GM12875 (cell line): ENCODE measurements at regions not wholly inside any gene's neighbourhood (a gene's known extent, or its start where the extent isn't known, plus 50 kb on each side); places are given as distances from the start of the nearest gene placed in this dataset.

ENCODE experiments used
- H3K4me3 ChIP-seq: one replicate; pipeline ENCODE4 v1.5.1; 2011; ENCODE audit warnings: low read depth, low read length, control low read depth
- TF ChIP-seq, protein P1 (sequence below): IDR thresholded peaks from 2 replicates; pipeline ENCODE4 v1.5.1; 2011; ENCODE audit warnings: low read depth, mild to moderate bottlenecking, control low read depth, inconsistent platforms, low read length, moderate library complexity, borderline replicate concordance; ENCODE audit not compliant: insufficient read depth

GRCh38 chr10:83848677-83849076, 290.6 kb upstream of the GHITM start:
- H3K4me3 ChIP-seq, result no peak overlapping the region
- TF ChIP-seq, protein P1, sequence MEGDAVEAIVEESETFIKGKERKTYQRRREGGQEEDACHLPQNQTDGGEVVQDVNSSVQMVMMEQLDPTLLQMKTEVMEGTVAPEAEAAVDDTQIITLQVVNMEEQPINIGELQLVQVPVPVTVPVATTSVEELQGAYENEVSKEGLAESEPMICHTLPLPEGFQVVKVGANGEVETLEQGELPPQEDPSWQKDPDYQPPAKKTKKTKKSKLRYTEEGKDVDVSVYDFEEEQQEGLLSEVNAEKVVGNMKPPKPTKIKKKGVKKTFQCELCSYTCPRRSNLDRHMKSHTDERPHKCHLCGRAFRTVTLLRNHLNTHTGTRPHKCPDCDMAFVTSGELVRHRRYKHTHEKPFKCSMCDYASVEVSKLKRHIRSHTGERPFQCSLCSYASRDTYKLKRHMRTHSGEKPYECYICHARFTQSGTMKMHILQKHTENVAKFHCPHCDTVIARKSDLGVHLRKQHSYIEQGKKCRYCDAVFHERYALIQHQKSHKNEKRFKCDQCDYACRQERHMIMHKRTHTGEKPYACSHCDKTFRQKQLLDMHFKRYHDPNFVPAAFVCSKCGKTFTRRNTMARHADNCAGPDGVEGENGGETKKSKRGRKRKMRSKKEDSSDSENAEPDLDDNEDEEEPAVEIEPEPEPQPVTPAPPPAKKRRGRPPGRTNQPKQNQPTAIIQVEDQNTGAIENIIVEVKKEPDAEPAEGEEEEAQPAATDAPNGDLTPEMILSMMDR, result no peak

- H3K4me3 ChIP-seq, result no peak overlapping the region
- TF ChIP-seq, protein P1, result no peak
These were observed 290.2 kb upstream of the GHITM start for GRCh38 chr10:83849150-83849549.

GRCh38 chr10:83852146-83852545, 287.2 kb upstream of the GHITM start:
- TF ChIP-seq, protein P1, result no peak
- no peak overlapping the region for H3K4me3 ChIP-seq

- no peak overlapping the region for H3K4me3 ChIP-seq
- TF ChIP-seq, protein P1, result no peak
These were observed 276.6 kb upstream of the GHITM start for GRCh38 chr10:83862723-83863122.

GRCh38 chr10:83863283-83863966, 275.9 kb upstream of the GHITM start:
- TF ChIP-seq, protein P1, result no peak
- H3K4me3 ChIP-seq, result no peak overlapping the region

- TF ChIP-seq, protein P1, result no peak
- H3K4me3 ChIP-seq, result no peak overlapping the region
These were observed 269.4 kb upstream of the GHITM start for GRCh38 chr10:83869898-83870297.
